ENCODE measurements at regions not wholly inside any gene's neighbourhood (a gene's known extent, or its start where the extent isn't known, plus 50 kb on each side); places are given as distances from the start of the nearest gene placed in this dataset.

DNA sequence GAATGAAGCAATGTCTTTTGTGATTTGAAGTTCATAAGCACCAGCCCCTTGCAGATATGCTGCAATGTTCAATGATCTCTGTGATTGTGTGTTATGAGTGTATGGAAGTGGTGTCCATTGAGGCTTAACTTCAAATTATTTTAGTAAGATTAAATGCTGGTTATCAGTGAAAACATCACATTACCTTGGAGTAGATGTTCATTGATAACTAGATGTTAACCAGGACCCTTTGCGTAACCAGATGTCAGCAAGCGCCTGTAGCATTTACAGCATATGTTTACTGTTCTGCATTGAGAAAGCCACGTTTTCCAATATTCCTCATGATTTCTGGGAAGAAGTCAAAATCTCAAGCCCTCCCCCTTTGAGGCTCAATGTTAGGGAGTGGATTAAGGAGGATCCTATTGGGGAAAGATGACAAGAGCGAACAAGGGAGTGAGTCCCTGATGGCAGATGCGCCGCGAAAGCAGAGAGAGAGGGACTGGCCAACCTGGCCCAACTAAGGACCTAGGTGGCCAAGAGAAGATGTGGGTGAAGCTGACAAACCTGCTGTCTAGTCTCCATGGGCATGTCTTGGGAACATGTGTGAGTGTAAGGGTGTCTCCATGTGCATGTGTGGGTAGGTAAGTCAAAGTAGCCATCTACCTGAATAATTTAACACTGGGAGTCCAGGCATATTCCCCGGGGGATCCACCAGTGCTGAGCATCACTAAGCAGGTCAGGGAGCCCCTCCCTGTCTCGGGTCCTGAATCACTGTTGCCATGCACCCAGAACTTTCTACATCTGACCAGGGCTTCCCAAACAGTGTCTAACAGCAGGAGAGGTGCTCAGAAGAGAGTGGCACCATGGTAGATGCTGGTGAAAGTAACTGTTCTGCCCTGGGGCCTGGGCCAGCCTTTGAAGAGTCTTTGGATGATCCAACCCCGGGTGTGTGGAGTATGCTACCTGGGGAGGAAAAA is 141.6 kb upstream of the GDF10 start:
- TF ChIP-seq, protein P1, sequence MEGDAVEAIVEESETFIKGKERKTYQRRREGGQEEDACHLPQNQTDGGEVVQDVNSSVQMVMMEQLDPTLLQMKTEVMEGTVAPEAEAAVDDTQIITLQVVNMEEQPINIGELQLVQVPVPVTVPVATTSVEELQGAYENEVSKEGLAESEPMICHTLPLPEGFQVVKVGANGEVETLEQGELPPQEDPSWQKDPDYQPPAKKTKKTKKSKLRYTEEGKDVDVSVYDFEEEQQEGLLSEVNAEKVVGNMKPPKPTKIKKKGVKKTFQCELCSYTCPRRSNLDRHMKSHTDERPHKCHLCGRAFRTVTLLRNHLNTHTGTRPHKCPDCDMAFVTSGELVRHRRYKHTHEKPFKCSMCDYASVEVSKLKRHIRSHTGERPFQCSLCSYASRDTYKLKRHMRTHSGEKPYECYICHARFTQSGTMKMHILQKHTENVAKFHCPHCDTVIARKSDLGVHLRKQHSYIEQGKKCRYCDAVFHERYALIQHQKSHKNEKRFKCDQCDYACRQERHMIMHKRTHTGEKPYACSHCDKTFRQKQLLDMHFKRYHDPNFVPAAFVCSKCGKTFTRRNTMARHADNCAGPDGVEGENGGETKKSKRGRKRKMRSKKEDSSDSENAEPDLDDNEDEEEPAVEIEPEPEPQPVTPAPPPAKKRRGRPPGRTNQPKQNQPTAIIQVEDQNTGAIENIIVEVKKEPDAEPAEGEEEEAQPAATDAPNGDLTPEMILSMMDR (IDR thresholded peaks at IDR 0.05), result no peak
- TF ChIP-seq SIN3A (IDR thresholded peaks at IDR 0.05; ENCODE audit: borderline replicate concordance, insufficient read depth, low read depth, low read length), result no peak
- TF ChIP-seq, protein P2, sequence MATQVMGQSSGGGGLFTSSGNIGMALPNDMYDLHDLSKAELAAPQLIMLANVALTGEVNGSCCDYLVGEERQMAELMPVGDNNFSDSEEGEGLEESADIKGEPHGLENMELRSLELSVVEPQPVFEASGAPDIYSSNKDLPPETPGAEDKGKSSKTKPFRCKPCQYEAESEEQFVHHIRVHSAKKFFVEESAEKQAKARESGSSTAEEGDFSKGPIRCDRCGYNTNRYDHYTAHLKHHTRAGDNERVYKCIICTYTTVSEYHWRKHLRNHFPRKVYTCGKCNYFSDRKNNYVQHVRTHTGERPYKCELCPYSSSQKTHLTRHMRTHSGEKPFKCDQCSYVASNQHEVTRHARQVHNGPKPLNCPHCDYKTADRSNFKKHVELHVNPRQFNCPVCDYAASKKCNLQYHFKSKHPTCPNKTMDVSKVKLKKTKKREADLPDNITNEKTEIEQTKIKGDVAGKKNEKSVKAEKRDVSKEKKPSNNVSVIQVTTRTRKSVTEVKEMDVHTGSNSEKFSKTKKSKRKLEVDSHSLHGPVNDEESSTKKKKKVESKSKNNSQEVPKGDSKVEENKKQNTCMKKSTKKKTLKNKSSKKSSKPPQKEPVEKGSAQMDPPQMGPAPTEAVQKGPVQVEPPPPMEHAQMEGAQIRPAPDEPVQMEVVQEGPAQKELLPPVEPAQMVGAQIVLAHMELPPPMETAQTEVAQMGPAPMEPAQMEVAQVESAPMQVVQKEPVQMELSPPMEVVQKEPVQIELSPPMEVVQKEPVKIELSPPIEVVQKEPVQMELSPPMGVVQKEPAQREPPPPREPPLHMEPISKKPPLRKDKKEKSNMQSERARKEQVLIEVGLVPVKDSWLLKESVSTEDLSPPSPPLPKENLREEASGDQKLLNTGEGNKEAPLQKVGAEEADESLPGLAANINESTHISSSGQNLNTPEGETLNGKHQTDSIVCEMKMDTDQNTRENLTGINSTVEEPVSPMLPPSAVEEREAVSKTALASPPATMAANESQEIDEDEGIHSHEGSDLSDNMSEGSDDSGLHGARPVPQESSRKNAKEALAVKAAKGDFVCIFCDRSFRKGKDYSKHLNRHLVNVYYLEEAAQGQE (IDR thresholded peaks at IDR 0.05; ENCODE audit: insufficient read depth in 1 of 2, low read depth in 2 of 2, low read length in 1 of 2), result no peak
- no peak for TF ChIP-seq POLR2AphosphoS5 (IDR thresholded peaks at IDR 0.05; ENCODE audit: low read depth, low read length)
- TF ChIP-seq TCF7L2 (IDR thresholded peaks at IDR 0.05; ENCODE audit: low read depth, low read length), result no peak
